Smooth muscle cell (in vitro differentiated cells): ENCODE measurements at regions not wholly inside any gene's neighbourhood (a gene's known extent, or its start where the extent isn't known, plus 50 kb on each side); places are given as distances from the start of the nearest gene placed in this dataset.
"Not testable (repeated sequence)": the region's sequence is repeated elsewhere in the genome, so short reads cannot be mapped to it uniquely, and the experiment has no call there.

Experiments
- DNase-seq: peaks from one replicate; lab custom pipeline; 2025; ENCODE audit not compliant: unreplicated experiment; lab: John Stamatoyannopoulos, UW
- H2AFZ ChIP-seq: fragments of 200-600 bp; sonication (generic); 2 replicates; pipeline ENCODE4 v1.6.0; 2016; ENCODE audit warnings: antibody characterized with exemption, low read depth, mild to moderate bottlenecking
- H3F3A ChIP-seq: fragments of 200-600 bp; sonication (generic); 2 replicates; pipeline ENCODE4 v1.6.0; 2017; ENCODE audit warnings: antibody characterized with exemption, low read depth
- H3K27ac ChIP-seq: fragments of 200-600 bp; sonication (generic); 2 replicates; pipeline ENCODE4 v1.5.1; 2016; ENCODE audit warnings: low read depth, mild to moderate bottlenecking
- H3K27me3 ChIP-seq: fragments of 200-600 bp; sonication (generic); 2 replicates; pipeline ENCODE4 v1.6.1; 2016; ENCODE audit warnings: low read depth, mild to moderate bottlenecking
- H3K36me3 ChIP-seq: fragments of 200-600 bp; sonication (generic); 2 replicates; pipeline ENCODE4 v1.5.1; 2016; ENCODE audit warnings: low read depth
- H3K4me1 ChIP-seq: fragments of 200-600 bp; sonication (generic); 2 replicates; pipeline ENCODE4 v1.5.1; 2016; ENCODE audit warnings: low read depth
- H3K4me2 ChIP-seq: fragments of 200-600 bp; sonication (generic); 2 replicates; pipeline ENCODE4 v1.6.0; 2016; ENCODE audit warnings: mild to moderate bottlenecking
- H3K4me3 ChIP-seq: fragments of 200-600 bp; sonication (generic); 2 replicates; pipeline ENCODE4 v1.5.1; 2016; ENCODE audit warnings: mild to moderate bottlenecking
- H3K79me2 ChIP-seq: fragments of 200-600 bp; sonication (generic); 2 replicates; pipeline ENCODE4 v1.6.0; 2016; ENCODE audit warnings: low read depth, mild to moderate bottlenecking
- H3K9ac ChIP-seq: fragments of 200-600 bp; sonication (generic); 2 replicates; pipeline ENCODE4 v1.6.0; 2016; ENCODE audit warnings: low read depth
- H3K9me3 ChIP-seq: fragments of 200-600 bp; sonication (generic); replicated peaks from 2 replicates; pipeline ENCODE4 v1.5.1; 2016; ENCODE audit warnings: low read depth
- H4K20me1 ChIP-seq: fragments of 200-600 bp; sonication (generic); 2 replicates; pipeline ENCODE4 v1.6.0; 2016; ENCODE audit warnings: low read depth
- CTCF ChIP-seq: fragments of 200-600 bp; sonication (generic); IDR thresholded peaks from 2 replicates; pipeline ENCODE4 v1.5.1; 2017; ENCODE audit warnings: borderline replicate concordance, mild to moderate bottlenecking, antibody characterized with exemption; ENCODE audit not compliant: insufficient read depth, poor library complexity, severe bottlenecking
- WGBS: methylation state at CpG from one replicate; pipeline ENCODE4 v1.1.7; 2016; ENCODE audit warnings: low lambda C conversion rate; 5-methylcytosine and 5-hydroxymethylcytosine counted together

DNA sequence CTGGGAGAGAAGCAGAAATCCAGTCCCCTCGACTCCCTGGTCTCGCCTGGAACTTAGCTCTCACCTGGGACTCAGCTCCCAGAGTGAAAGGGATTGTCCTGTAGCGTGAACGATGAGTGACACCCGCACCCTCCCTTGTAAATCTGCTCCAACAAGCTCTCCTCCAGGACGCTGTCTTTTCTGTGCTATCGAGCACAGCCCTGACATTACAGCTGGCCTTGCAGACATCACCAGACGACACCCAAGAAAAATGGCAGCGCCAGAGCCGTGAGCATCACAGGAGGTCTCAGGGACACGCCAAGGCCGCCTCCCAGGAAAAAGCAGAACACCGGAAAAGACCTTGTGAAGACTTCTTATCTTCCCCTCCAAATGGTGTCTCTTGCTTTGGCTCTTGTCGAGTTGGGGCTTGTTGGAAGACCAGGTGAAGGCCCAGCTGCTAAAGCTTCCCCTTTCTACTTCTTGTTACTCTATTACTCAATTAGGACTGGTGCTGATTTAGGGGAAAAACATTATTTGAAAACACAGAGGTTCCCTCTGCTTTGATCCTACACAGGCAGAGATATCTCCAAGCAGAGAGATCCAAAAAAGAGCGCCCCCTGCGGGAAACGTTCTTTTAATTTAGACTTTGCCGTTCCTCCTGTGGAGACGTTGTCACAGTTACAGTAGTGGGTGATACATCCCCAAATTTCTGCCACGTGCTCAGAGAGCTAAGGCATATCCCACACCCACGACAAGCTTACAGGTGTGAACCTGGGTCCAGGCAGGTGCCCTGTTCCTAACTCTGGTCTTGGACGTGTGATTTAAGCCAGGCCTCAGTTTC is 127.2 kb downstream of the ATP6V0E2 start:
- H3K27me3 ChIP-seq, H3K36me3 ChIP-seq, DNase-seq, H3K79me2 ChIP-seq, H3K9me3 ChIP-seq, H4K20me1 ChIP-seq, H2AFZ ChIP-seq, H3K27ac ChIP-seq, H3K4me1 ChIP-seq, H3K9ac ChIP-seq, H3K4me3 ChIP-seq, H3K4me2 ChIP-seq, H3F3A ChIP-seq: not testable (repeated sequence)
- TF ChIP-seq CTCF, result peak; percentile 9
- WGBS, result 55% methylated on average over 22 of the region's 22 CpGs

DNA sequence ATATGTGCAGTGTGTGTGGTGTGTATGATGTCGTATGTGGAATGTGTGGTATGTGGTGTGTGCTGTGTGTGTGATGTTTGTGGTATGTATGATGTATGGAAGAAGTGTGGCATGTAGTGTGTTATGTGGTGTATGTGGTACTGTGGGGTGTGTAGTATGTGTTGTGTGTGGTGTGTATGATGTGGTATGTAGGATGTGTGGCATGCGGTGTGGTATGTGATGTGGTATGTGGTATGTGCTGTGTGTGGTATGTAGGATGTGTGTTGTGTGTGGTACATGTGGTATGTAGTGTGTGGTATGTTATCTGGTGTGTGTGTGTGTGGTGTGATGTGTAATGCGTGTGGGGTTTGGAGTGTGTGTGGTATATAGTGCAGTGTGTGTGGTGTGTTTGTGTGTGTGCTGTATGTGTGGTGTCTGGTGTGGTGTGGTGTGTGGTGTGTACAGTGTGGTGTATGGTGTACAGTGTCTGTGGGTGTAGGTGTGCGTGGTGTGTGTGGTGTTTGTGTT is 129.6 kb downstream of the ATP6V0E2 start:
- 65% methylated on average over 4 of the region's 4 CpGs for WGBS
- H3K36me3 ChIP-seq, result no peaks in the 10 kb centered on the region
- no peaks in the 10 kb centered on the region for H3F3A ChIP-seq
- no peaks in the 10 kb centered on the region for H3K79me2 ChIP-seq
- no peaks in the 10 kb centered on the region for H3K4me1 ChIP-seq
- no peaks in the 10 kb centered on the region for H3K9me3 ChIP-seq
- no peaks in the 10 kb centered on the region for H4K20me1 ChIP-seq
- H3K9ac ChIP-seq, result no peak overlapping the region
- H3K4me2 ChIP-seq, result no peak overlapping the region
- DNase-seq, result no peak
- no peak overlapping the region for H3K27ac ChIP-seq
- TF ChIP-seq CTCF, result no peak
- H3K27me3 ChIP-seq, result no peaks in the 10 kb centered on the region
- H3K4me3 ChIP-seq, result no peak overlapping the region
- H2AFZ ChIP-seq, result no peak overlapping the region

- not testable (repeated sequence) for H2AFZ ChIP-seq, H3K4me3 ChIP-seq, H3K9ac ChIP-seq, H3K27me3 ChIP-seq, H3K4me2 ChIP-seq, DNase-seq, H3K36me3 ChIP-seq, H3K27ac ChIP-seq, H3K79me2 ChIP-seq, H3K9me3 ChIP-seq, H4K20me1 ChIP-seq, H3F3A ChIP-seq, H3K4me1 ChIP-seq
- WGBS, result 86% methylated on average over 1 of the region's 2 CpGs
Measured at GRCh38 chr7:150003973-150004372, 130.2 kb downstream of the ATP6V0E2 start.

GRCh38 chr7:150004843-150005242 is 131.1 kb downstream of the ATP6V0E2 start:
- not testable (repeated sequence) for H3K9ac ChIP-seq, H3F3A ChIP-seq, H3K79me2 ChIP-seq, H3K4me3 ChIP-seq, H3K27me3 ChIP-seq, H3K36me3 ChIP-seq, H3K4me2 ChIP-seq, H2AFZ ChIP-seq, H3K9me3 ChIP-seq, DNase-seq, H3K4me1 ChIP-seq, H4K20me1 ChIP-seq, H3K27ac ChIP-seq
- 94% methylated on average over 4 of the region's 4 CpGs for WGBS

DNA sequence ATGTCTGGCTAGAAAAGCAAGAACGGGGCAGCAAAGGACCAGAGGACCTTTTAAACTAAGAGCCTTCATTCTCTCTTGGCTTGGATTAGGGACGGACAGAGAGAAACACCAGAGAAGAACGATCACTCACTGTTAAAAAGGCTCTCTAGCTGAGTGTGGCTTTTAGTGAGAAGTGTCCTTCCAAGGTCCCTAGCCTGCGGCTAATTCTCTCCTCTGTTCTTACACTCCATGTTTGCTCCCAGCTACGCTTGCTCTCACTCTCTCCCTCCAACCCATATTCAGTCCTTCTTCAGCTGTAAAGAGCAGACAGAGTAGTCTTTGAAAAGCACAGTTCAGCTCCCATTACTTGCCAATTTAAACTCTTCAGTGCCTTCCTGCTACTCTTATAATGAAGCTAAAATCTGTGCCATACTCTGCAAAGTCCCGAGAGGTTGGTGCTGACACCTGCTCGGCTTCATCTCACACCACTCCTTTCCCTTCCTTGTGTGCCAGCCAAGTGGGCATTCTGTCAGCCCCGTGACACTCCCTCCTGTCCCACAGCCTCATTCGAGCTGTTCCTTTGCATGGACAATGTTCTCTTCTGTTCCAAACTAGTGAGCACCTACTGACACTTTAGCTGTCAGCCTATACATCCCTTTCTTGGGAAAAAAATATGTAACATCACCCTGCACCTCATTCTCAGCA is 136.0 kb downstream of the ATP6V0E2 start:
- H3K4me3 ChIP-seq, H3K36me3 ChIP-seq, H3K4me2 ChIP-seq, H3K27me3 ChIP-seq, H3K9ac ChIP-seq, H3K9me3 ChIP-seq, H3K27ac ChIP-seq, H2AFZ ChIP-seq, H3K4me1 ChIP-seq, H3F3A ChIP-seq, H3K79me2 ChIP-seq, H4K20me1 ChIP-seq, DNase-seq: not testable (repeated sequence)
- WGBS, result 82% methylated on average over 9 of the region's 9 CpGs

DNA sequence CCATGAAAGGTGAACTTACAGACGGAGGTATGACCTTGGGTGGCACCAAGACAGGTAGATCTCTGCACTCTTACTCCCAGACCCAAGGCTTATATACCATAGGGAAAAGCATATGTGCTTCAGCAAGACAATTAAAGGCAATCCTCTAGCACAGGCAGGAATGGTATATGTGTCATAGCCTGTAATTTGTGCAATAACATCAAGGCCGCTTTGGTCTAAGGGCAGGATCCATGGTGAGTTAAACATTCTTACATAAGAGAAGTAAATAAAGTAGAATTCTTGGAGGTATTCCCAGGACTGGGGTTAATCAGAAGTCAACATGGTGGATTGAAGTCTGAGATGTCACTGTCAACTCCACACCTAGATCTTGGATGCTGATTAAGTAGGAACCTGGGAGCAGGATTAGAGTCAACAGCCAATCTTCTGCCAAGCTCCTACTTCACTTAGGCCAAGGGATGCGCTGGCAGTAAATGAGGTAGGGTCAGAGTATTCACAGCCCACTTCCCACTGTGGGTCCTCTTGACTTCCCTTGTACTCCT is 143.0 kb downstream of the ATP6V0E2 start:
- H3F3A ChIP-seq, H3K4me1 ChIP-seq, H4K20me1 ChIP-seq, H3K27me3 ChIP-seq, H3K79me2 ChIP-seq, H3K36me3 ChIP-seq, H2AFZ ChIP-seq, H3K4me2 ChIP-seq, H3K9me3 ChIP-seq, H3K9ac ChIP-seq, H3K4me3 ChIP-seq, H3K27ac ChIP-seq, DNase-seq: not testable (repeated sequence)
- 90% methylated on average over 3 of the region's 3 CpGs for WGBS

DNA sequence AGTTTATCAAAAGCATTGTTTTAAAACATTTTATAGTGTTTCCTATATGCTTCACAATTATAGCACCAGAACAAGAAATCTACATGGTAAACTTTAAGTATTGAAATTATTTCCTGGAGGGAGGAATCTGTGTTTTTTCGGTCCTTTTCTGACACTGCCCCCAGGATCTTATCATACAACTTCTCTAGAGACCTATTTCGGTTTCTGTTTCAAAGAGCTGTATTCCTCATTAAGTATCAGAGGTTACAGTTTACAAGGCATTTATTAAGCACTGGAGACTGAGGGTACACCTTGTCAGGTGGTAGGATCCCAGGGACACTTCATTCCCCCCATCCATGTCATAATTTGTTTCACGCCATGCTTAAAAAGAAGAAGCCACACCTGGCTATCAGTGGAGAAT is 146.4 kb downstream of the ATP6V0E2 start:
- H3K27ac ChIP-seq, H3K9me3 ChIP-seq, H3K4me2 ChIP-seq, H3K79me2 ChIP-seq, H3K4me1 ChIP-seq, H3K9ac ChIP-seq, H3K27me3 ChIP-seq, H3F3A ChIP-seq, H3K4me3 ChIP-seq, DNase-seq, H4K20me1 ChIP-seq, H3K36me3 ChIP-seq, H2AFZ ChIP-seq: not testable (repeated sequence)
- WGBS, result 89% methylated on average over 3 of the region's 3 CpGs
